ENCODE measurements at regions not wholly inside any gene's neighbourhood (a gene's known extent, or its start where the extent isn't known, plus 50 kb on each side); places are given as distances from the start of the nearest gene placed in this dataset.

DNA sequence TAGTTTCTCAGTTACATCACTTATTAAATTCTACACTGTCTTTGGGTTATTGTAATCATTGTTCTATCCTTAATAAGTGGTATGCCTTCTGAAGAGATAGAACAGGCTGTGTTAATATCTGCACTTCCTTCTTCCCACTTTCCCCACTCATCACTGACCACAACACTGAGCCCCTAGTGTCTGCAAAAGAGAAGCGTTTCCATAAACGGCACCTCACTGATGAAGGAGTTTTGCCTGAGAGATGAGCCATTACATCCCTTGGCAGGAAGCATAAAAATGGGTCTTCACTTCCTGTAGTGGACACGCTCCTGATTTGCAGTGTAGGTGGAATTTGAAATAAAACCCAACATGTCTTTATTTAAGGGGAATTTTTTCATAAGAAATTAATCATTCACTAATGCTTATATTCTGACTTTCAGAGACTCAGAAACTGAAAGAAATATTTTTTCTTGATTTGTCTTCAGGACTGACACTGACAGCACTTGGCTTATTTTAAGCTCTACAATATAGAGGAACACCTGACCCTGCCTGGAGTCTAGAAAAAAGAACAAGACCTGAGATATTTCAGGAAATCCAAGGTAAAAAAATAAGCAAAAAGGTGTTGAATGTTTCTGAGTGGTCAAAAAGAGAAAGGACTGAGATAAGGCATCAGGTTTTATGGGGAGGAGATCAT, 275.3 kb downstream of the RAD51AP2 start:
- no peaks in the 10 kb centered on the region for H3K4me1 ChIP-seq (ENCODE audit: control insufficient read depth, insufficient read depth, low read length)
- no CpG with 5 or more reads among the region's 3 CpGs for WGBS (ENCODE audit: insufficient coverage, low lambda C conversion rate)
- H3K27me3 ChIP-seq (ENCODE audit: control insufficient read depth, insufficient read depth, low read length): no peaks in the 10 kb centered on the region
- DNase-seq: no peak
- H3K36me3 ChIP-seq (ENCODE audit: control insufficient read depth, insufficient read depth, low read length): no peaks in the 10 kb centered on the region
- H3K27ac ChIP-seq (ENCODE audit: low read length): no peak overlapping the region
- no peak overlapping the region for H3K4me3 ChIP-seq (ENCODE audit: low read length)
- H3K9me3 ChIP-seq (ENCODE audit: control insufficient read depth, low read depth, low read length): no peaks in the 10 kb centered on the region

GRCh38 chr2:17239550-17239949, 278.7 kb downstream of the RAD51AP2 start:
- 86% methylated on average over 2 of the region's 3 CpGs for WGBS (ENCODE audit: insufficient coverage, low lambda C conversion rate)
- Histone ChIP-seq H3K9me3 (ENCODE audit: control insufficient read depth, low read depth, low read length) (no peaks in the 10 kb centered on the region), H3K27ac (ENCODE audit: low read length) (no peak overlapping the region), H3K4me3 (ENCODE audit: low read length) (no peak overlapping the region), H3K4me1 (ENCODE audit: control insufficient read depth, insufficient read depth, low read length) (no peaks in the 10 kb centered on the region), H3K36me3 (ENCODE audit: control insufficient read depth, insufficient read depth, low read length) (no peaks in the 10 kb centered on the region), H3K27me3 (ENCODE audit: control insufficient read depth, insufficient read depth, low read length) (no peaks in the 10 kb centered on the region)
- DNase-seq: no peak

DNA sequence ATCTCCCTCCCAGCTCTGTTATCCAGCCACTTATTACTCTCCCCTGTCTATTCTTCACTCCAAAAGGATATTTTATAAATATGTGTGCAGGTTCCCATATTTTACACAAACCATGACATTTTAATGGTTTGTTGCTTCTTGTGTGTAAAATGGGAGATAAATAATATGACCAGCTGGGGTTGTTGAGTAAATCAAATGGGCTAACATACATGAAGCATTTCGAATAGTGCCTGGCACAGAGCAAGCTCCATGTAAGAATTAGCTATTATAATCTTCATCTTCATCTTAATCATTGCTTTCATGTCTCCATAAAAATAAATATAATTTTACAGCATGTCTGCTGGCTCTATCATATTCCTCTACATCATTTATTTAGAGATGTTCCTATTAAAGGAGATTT, 283.1 kb downstream of the RAD51AP2 start:
- no peaks in the 10 kb centered on the region for H3K36me3 ChIP-seq (ENCODE audit: control insufficient read depth, insufficient read depth, low read length)
- H3K4me3 ChIP-seq (ENCODE audit: low read length): no peak overlapping the region
- DNase-seq: no peak
- WGBS (ENCODE audit: insufficient coverage, low lambda C conversion rate): no CpG with 5 or more reads among the region's 1 CpG
- no peaks in the 10 kb centered on the region for H3K27me3 ChIP-seq (ENCODE audit: control insufficient read depth, insufficient read depth, low read length)
- H3K9me3 ChIP-seq (ENCODE audit: control insufficient read depth, low read depth, low read length): no peaks in the 10 kb centered on the region
- H3K27ac ChIP-seq (ENCODE audit: low read length): no peak overlapping the region
- H3K4me1 ChIP-seq (ENCODE audit: control insufficient read depth, insufficient read depth, low read length): no peaks in the 10 kb centered on the region

- H3K4me3 ChIP-seq (ENCODE audit: low read length): no peak overlapping the region
- H3K27me3 ChIP-seq (ENCODE audit: control insufficient read depth, insufficient read depth, low read length): no peaks in the 10 kb centered on the region
- no peak for DNase-seq
- H3K4me1 ChIP-seq (ENCODE audit: control insufficient read depth, insufficient read depth, low read length): no peaks in the 10 kb centered on the region
- no peaks in the 10 kb centered on the region for H3K36me3 ChIP-seq (ENCODE audit: control insufficient read depth, insufficient read depth, low read length)
- 92% methylated on average over 2 of the region's 4 CpGs for WGBS (ENCODE audit: insufficient coverage, low lambda C conversion rate)
- no peak overlapping the region for H3K27ac ChIP-seq (ENCODE audit: low read length)
- no peaks in the 10 kb centered on the region for H3K9me3 ChIP-seq (ENCODE audit: control insufficient read depth, low read depth, low read length)
These were observed 285.3 kb downstream of the RAD51AP2 start for GRCh38 chr2:17232776-17233556.

DNA sequence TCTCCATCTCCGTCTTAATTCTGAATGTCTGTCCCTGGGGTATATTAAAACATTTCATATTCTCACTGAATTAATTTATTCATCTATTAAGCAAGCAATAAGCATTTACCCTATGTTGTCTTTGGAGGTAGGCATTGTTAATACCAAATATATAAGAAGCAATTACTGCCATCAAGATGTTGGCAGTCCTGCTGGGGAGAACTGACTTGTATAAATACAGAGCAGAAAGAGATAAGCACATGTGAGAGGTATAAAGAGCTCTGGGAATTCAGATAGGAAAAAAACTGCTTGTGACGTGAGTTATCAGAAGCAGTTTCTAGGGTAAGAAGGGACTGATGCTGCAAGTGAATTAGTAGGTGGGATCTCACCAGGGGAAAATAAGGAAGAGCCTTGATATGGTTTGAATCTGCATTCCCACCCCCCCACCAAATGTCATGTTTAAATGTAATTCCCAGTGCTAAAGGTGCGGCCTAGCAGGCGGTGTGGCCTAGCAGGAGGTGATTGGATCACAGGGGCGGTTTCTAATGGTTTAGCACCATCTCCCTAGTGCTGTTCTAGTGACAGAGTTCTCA, 286.8 kb downstream of the RAD51AP2 start:
- Histone ChIP-seq H3K9me3 (ENCODE audit: control insufficient read depth, low read depth, low read length) (no peaks in the 10 kb centered on the region), H3K36me3 (ENCODE audit: control insufficient read depth, insufficient read depth, low read length) (no peaks in the 10 kb centered on the region), H3K4me1 (ENCODE audit: control insufficient read depth, insufficient read depth, low read length) (no peaks in the 10 kb centered on the region), H3K27me3 (ENCODE audit: control insufficient read depth, insufficient read depth, low read length) (no peaks in the 10 kb centered on the region), H3K27ac (ENCODE audit: low read length) (no peak overlapping the region), H3K4me3 (ENCODE audit: low read length) (no peak overlapping the region)
- DNase-seq: no peak
- 20% methylated on average over 1 of the region's 5 CpGs for WGBS (ENCODE audit: insufficient coverage, low lambda C conversion rate)

DNA sequence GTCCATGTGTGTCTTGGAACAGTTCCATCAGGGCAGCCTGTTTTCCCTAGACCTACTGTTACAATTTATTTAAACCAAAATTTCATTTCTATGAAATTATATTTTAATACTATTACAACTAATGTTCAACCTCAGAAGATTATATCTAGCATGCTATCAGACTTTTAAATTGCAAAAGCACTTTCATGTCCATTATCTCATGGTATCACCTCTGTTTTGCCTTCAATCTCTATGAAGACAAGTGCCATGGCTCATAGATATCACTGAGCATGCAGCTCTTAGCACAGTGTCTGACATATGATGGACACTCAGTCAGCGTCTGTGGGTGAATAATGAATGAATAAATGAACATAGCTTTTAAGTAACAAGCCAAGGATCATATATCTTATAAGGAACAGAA, 288.8 kb downstream of the RAD51AP2 start:
- no peak for DNase-seq
- WGBS (ENCODE audit: insufficient coverage, low lambda C conversion rate): no CpG with 5 or more reads among the region's 1 CpG
- Histone ChIP-seq H3K4me1 (ENCODE audit: control insufficient read depth, insufficient read depth, low read length) (no peaks in the 10 kb centered on the region), H3K36me3 (ENCODE audit: control insufficient read depth, insufficient read depth, low read length) (no peaks in the 10 kb centered on the region), H3K9me3 (ENCODE audit: control insufficient read depth, low read depth, low read length) (no peaks in the 10 kb centered on the region), H3K27ac (ENCODE audit: low read length) (no peak overlapping the region), H3K4me3 (ENCODE audit: low read length) (no peak overlapping the region), H3K27me3 (ENCODE audit: control insufficient read depth, insufficient read depth, low read length) (no peaks in the 10 kb centered on the region)

DNA sequence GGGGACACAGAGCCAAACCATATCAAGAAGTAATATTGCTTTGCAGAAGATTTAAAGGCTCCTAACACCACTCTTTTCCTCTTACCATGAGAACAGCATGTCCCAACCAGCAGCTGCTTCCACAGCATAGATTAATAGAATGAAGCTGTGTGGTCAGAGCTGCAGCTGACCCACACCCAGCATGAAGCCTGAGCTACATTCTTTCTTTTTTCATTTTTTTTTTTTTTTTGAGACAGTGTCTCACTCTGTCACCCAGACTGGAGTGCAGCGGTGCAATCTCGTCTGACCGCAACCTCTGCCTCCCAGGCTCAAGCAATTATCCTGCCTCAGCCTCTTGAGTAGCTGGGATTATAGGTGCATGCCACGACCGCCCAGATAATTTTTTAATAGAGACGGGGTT, 289.8 kb downstream of the RAD51AP2 start:
- Histone ChIP-seq H3K4me1 (ENCODE audit: control insufficient read depth, insufficient read depth, low read length) (no peaks in the 10 kb centered on the region), H3K27ac (ENCODE audit: low read length) (no peak overlapping the region), H3K4me3 (ENCODE audit: low read length) (no peak overlapping the region), H3K9me3 (ENCODE audit: control insufficient read depth, low read depth, low read length) (no peaks in the 10 kb centered on the region), H3K36me3 (ENCODE audit: control insufficient read depth, insufficient read depth, low read length) (no peaks in the 10 kb centered on the region), H3K27me3 (ENCODE audit: control insufficient read depth, insufficient read depth, low read length) (no peaks in the 10 kb centered on the region)
- WGBS (ENCODE audit: insufficient coverage, low lambda C conversion rate): no CpG with 5 or more reads among the region's 6 CpGs
- no peak for DNase-seq

DNA sequence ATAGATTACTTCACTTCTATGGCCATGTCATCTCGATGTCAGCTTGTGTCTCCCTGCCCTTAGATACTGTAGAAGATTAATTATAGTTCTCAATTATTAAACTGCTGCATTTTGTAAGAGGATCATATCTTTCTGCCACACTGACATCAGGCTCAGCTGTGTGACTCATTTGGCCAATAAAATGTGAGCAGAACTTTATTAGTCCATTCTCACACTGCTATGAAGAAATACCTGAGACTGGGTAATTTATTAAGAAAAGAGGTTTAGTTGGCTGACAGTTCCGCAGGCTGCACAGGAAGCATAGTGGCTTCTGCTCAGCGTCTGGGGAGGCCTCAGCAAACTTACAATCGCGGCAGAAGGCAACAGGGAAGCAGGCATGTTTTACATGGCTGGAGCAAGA, 290.4 kb downstream of the RAD51AP2 start:
- Histone ChIP-seq H3K4me1 (ENCODE audit: control insufficient read depth, insufficient read depth, low read length) (no peaks in the 10 kb centered on the region), H3K36me3 (ENCODE audit: control insufficient read depth, insufficient read depth, low read length) (no peaks in the 10 kb centered on the region), H3K27ac (ENCODE audit: low read length) (no peak overlapping the region), H3K27me3 (ENCODE audit: control insufficient read depth, insufficient read depth, low read length) (no peaks in the 10 kb centered on the region), H3K4me3 (ENCODE audit: low read length) (no peak overlapping the region), H3K9me3 (ENCODE audit: control insufficient read depth, low read depth, low read length) (no peaks in the 10 kb centered on the region)
- WGBS (ENCODE audit: insufficient coverage, low lambda C conversion rate): no CpG with 5 or more reads among the region's 5 CpGs
- no peak for DNase-seq

DNA sequence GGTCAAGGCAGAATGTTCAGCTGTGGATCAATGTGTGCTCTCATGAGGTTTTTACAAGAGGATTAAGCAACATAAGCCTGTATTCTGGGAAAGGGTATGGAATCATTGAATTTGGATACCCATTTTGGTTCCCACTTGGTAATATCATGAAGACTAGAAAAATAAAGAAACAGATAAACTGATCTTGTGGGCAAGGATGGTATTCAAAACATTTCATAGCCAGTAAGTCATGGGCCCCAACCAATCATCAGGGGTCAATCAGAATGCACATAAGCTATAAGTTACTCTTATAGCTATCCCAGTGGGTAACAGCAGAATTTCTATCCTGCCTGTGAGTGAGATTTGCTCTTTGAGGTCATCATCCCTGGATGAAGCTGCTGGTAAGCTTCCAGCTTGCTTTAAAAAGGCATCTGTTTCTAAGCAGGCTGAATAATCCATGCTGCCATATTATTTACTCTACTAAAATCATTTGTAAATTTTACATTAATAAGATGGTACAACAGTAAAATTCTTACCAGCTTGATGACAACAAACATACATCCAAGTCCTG, 291.2 kb downstream of the RAD51AP2 start:
- no peak overlapping the region for H3K4me3 ChIP-seq (ENCODE audit: low read length)
- no peaks in the 10 kb centered on the region for H3K9me3 ChIP-seq (ENCODE audit: control insufficient read depth, low read depth, low read length)
- no peaks in the 10 kb centered on the region for H3K4me1 ChIP-seq (ENCODE audit: control insufficient read depth, insufficient read depth, low read length)
- H3K36me3 ChIP-seq (ENCODE audit: control insufficient read depth, insufficient read depth, low read length): no peaks in the 10 kb centered on the region
- no peaks in the 10 kb centered on the region for H3K27me3 ChIP-seq (ENCODE audit: control insufficient read depth, insufficient read depth, low read length)
- H3K27ac ChIP-seq (ENCODE audit: low read length): no peak overlapping the region
- DNase-seq: no peak

DNA sequence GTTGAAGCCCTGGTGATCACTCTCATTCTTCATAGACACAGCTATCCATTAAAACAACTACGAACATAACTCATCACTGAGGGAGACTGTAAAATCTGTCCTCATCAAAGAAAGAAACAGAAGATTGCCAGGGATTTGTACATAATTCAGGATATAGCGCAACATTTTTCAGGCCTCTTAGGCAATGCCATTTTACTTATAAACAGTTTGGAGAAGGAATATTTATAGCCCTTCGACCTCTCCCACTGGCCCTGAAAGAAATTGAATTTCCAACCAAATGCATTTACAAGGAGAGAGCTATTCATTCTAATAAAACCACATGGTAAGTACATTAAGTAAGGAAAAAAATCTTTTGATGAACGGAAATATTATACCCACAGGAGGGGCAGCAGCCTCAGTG, 295.0 kb downstream of the RAD51AP2 start:
- H3K27me3 ChIP-seq (ENCODE audit: control insufficient read depth, insufficient read depth, low read length): no peaks in the 10 kb centered on the region
- WGBS (ENCODE audit: insufficient coverage, low lambda C conversion rate): 61% methylated on average over 3 of the region's 4 CpGs
- H3K36me3 ChIP-seq (ENCODE audit: control insufficient read depth, insufficient read depth, low read length): no peaks in the 10 kb centered on the region

More for the DNA sequence above, 295.0 kb downstream of the RAD51AP2 start:
- no peaks in the 10 kb centered on the region for H3K9me3 ChIP-seq (ENCODE audit: control insufficient read depth, low read depth, low read length)
- H3K27ac ChIP-seq (ENCODE audit: low read length): no peak overlapping the region
- DNase-seq: no peak
- H3K4me3 ChIP-seq (ENCODE audit: low read length): no peak overlapping the region
- no peaks in the 10 kb centered on the region for H3K4me1 ChIP-seq (ENCODE audit: control insufficient read depth, insufficient read depth, low read length)

Measured in large intestine (tissue), 3 donors.